ENCODE measurements at regions not wholly inside any gene's neighbourhood (a gene's known extent, or its start where the extent isn't known, plus 50 kb on each side); places are given as distances from the start of the nearest gene placed in this dataset.

DNA sequence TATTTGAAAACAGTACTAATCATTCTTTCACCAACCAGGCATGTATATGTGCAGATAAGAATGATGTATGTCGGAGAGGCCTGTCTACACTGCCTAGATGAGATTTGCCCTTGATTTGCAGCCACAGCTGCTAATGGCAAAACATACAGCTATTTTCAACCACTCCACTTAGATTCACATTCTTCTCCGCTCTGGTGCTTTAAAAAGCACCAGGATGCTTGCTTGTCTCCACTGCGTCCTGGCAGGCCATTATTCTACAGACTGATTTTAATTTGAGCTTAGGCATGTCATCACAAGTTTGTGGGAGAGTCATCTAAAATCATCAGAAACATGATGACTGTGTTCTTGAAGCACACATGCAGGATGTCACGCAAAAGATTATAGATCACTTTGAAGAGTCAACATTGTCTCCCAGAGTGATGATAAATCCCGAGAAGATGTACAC is 119.0 kb upstream of the NRIP1 start:
- TF ChIP-seq CTCF (conservative IDR thresholded peaks at IDR 0.05) (no peak), ZFX (IDR thresholded peaks at IDR 0.05) (no peak)

Measured in C4-2B (cell line).